ENCODE measurements at regions not wholly inside any gene's neighbourhood (a gene's known extent, or its start where the extent isn't known, plus 50 kb on each side); places are given as distances from the start of the nearest gene placed in this dataset.

DNA sequence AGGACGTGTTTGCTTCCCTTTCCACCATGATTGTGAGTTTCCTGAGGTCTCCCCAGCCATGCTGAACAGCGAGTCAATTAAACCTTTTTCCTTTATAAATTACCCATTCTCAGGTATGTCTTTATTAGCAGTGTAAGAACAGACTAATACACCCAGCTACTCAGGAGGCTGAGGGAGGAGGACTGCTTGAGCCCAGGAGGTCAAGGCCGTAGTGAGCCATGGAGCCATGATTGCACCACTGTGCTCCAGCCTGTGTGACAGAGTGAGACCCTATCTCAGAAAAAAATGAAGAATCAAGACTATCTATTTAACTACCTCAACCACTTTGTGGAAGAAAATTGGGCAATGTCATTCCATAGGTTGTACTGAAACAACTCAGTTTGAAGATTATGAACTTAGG lies 54.6 kb upstream of the SEC16B start:
- TF ChIP-seq ATF3 (IDR thresholded peaks at IDR 0.05) (no peak), HNF4A (conservative IDR thresholded peaks at IDR 0.05) (no peak), TAF1 (conservative IDR thresholded peaks at IDR 0.05) (no peak), FOXA2 (IDR thresholded peaks at IDR 0.05) (no peak), RAD21 (IDR thresholded peaks at IDR 0.05) (no peak), NR2F2 (IDR thresholded peaks at IDR 0.05) (no peak), HNF4G (IDR thresholded peaks at IDR 0.05) (no peak), GABPA (IDR thresholded peaks at IDR 0.05 in 1 of 2, conservative IDR thresholded peaks at IDR 0.05 in 1 of 2) (no peak), SP1 (IDR thresholded peaks at IDR 0.05) (no peak), JUND (IDR thresholded peaks at IDR 0.05) (no peak), YY1 (IDR thresholded peaks at IDR 0.05) (no peak), EGR1 (IDR thresholded peaks at IDR 0.05; ENCODE audit: low read depth in 2 of 2) (no peak), FOXA1 (IDR thresholded peaks at IDR 0.05) (no peak), RXRA (IDR thresholded peaks at IDR 0.05) (no peak)
- TF ChIP-seq, protein P1, sequence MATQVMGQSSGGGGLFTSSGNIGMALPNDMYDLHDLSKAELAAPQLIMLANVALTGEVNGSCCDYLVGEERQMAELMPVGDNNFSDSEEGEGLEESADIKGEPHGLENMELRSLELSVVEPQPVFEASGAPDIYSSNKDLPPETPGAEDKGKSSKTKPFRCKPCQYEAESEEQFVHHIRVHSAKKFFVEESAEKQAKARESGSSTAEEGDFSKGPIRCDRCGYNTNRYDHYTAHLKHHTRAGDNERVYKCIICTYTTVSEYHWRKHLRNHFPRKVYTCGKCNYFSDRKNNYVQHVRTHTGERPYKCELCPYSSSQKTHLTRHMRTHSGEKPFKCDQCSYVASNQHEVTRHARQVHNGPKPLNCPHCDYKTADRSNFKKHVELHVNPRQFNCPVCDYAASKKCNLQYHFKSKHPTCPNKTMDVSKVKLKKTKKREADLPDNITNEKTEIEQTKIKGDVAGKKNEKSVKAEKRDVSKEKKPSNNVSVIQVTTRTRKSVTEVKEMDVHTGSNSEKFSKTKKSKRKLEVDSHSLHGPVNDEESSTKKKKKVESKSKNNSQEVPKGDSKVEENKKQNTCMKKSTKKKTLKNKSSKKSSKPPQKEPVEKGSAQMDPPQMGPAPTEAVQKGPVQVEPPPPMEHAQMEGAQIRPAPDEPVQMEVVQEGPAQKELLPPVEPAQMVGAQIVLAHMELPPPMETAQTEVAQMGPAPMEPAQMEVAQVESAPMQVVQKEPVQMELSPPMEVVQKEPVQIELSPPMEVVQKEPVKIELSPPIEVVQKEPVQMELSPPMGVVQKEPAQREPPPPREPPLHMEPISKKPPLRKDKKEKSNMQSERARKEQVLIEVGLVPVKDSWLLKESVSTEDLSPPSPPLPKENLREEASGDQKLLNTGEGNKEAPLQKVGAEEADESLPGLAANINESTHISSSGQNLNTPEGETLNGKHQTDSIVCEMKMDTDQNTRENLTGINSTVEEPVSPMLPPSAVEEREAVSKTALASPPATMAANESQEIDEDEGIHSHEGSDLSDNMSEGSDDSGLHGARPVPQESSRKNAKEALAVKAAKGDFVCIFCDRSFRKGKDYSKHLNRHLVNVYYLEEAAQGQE (IDR thresholded peaks at IDR 0.05): no peak
- TF ChIP-seq, protein P2, sequence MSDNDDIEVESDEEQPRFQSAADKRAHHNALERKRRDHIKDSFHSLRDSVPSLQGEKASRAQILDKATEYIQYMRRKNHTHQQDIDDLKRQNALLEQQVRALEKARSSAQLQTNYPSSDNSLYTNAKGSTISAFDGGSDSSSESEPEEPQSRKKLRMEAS (IDR thresholded peaks at IDR 0.05): no peak
- TF ChIP-seq, protein P3, sequence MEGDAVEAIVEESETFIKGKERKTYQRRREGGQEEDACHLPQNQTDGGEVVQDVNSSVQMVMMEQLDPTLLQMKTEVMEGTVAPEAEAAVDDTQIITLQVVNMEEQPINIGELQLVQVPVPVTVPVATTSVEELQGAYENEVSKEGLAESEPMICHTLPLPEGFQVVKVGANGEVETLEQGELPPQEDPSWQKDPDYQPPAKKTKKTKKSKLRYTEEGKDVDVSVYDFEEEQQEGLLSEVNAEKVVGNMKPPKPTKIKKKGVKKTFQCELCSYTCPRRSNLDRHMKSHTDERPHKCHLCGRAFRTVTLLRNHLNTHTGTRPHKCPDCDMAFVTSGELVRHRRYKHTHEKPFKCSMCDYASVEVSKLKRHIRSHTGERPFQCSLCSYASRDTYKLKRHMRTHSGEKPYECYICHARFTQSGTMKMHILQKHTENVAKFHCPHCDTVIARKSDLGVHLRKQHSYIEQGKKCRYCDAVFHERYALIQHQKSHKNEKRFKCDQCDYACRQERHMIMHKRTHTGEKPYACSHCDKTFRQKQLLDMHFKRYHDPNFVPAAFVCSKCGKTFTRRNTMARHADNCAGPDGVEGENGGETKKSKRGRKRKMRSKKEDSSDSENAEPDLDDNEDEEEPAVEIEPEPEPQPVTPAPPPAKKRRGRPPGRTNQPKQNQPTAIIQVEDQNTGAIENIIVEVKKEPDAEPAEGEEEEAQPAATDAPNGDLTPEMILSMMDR (IDR thresholded peaks at IDR 0.05; ENCODE audit: low read depth, low read length, missing input control): no peak
- TF ChIP-seq, protein P4, sequence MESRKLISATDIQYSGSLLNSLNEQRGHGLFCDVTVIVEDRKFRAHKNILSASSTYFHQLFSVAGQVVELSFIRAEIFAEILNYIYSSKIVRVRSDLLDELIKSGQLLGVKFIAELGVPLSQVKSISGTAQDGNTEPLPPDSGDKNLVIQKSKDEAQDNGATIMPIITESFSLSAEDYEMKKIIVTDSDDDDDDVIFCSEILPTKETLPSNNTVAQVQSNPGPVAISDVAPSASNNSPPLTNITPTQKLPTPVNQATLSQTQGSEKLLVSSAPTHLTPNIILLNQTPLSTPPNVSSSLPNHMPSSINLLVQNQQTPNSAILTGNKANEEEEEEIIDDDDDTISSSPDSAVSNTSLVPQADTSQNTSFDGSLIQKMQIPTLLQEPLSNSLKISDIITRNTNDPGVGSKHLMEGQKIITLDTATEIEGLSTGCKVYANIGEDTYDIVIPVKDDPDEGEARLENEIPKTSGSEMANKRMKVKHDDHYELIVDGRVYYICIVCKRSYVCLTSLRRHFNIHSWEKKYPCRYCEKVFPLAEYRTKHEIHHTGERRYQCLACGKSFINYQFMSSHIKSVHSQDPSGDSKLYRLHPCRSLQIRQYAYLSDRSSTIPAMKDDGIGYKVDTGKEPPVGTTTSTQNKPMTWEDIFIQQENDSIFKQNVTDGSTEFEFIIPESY (IDR thresholded peaks at IDR 0.05): no peak
- 96% methylated on average over 3 of the region's 3 CpGs for whole genome bisulfite sequencing
- Histone ChIP-seq H3K27ac (ENCODE audit: low read depth in 1 of 2, low read length in 2 of 2) (no peak overlapping the region), H3K9me3 (ENCODE audit: control insufficient read depth in 4 of 4, low read length in 3 of 4) (no peaks in the 10 kb centered on the region), H3K27me3 (ENCODE audit: control insufficient read depth in 4 of 4, insufficient read depth in 4 of 4, low read length in 3 of 4) (no peaks in the 10 kb centered on the region), H3K4me3 (ENCODE audit: low read depth in 1 of 3, low read length in 3 of 3) (no peak overlapping the region), H3K36me3 (ENCODE audit: control insufficient read depth in 4 of 4, insufficient read depth in 3 of 4, low read depth in 1 of 4, low read length in 3 of 4) (peaks cover 0 to 11% (median 9%) of the 10 kb centered on the region in 4 donors), H3K4me1 (ENCODE audit: control insufficient read depth in 4 of 4, insufficient read depth in 4 of 4, low read length in 3 of 4) (peaks cover 6 to 29% (median 22%) of the 10 kb centered on the region in 4 donors), H3K9ac (ENCODE audit: low read depth in 1 of 2, low read length in 2 of 2) (no peak overlapping the region)
- no peak for DNase-seq (ENCODE audit: low spot score)

All from liver (tissue), 8 donors.